Smooth muscle cell (in vitro differentiated cells): ENCODE measurements at regions not wholly inside any gene's neighbourhood (a gene's known extent, or its start where the extent isn't known, plus 50 kb on each side); places are given as distances from the start of the nearest gene placed in this dataset.

Experiments
- DNase-seq: peaks from one replicate; lab custom pipeline; 2025; ENCODE audit not compliant: unreplicated experiment; lab: John Stamatoyannopoulos, UW
- H2AFZ ChIP-seq: fragments of 200-600 bp; sonication (generic); 2 replicates; pipeline ENCODE4 v1.6.0; 2016; ENCODE audit warnings: antibody characterized with exemption, low read depth, mild to moderate bottlenecking
- H3F3A ChIP-seq: fragments of 200-600 bp; sonication (generic); 2 replicates; pipeline ENCODE4 v1.6.0; 2017; ENCODE audit warnings: antibody characterized with exemption, low read depth
- H3K27ac ChIP-seq: fragments of 200-600 bp; sonication (generic); 2 replicates; pipeline ENCODE4 v1.5.1; 2016; ENCODE audit warnings: low read depth, mild to moderate bottlenecking
- H3K27me3 ChIP-seq: fragments of 200-600 bp; sonication (generic); 2 replicates; pipeline ENCODE4 v1.6.1; 2016; ENCODE audit warnings: low read depth, mild to moderate bottlenecking
- H3K36me3 ChIP-seq: fragments of 200-600 bp; sonication (generic); 2 replicates; pipeline ENCODE4 v1.5.1; 2016; ENCODE audit warnings: low read depth
- H3K4me1 ChIP-seq: fragments of 200-600 bp; sonication (generic); 2 replicates; pipeline ENCODE4 v1.5.1; 2016; ENCODE audit warnings: low read depth
- H3K4me2 ChIP-seq: fragments of 200-600 bp; sonication (generic); 2 replicates; pipeline ENCODE4 v1.6.0; 2016; ENCODE audit warnings: mild to moderate bottlenecking
- H3K4me3 ChIP-seq: fragments of 200-600 bp; sonication (generic); 2 replicates; pipeline ENCODE4 v1.5.1; 2016; ENCODE audit warnings: mild to moderate bottlenecking
- H3K79me2 ChIP-seq: fragments of 200-600 bp; sonication (generic); 2 replicates; pipeline ENCODE4 v1.6.0; 2016; ENCODE audit warnings: low read depth, mild to moderate bottlenecking
- H3K9ac ChIP-seq: fragments of 200-600 bp; sonication (generic); 2 replicates; pipeline ENCODE4 v1.6.0; 2016; ENCODE audit warnings: low read depth
- H3K9me3 ChIP-seq: fragments of 200-600 bp; sonication (generic); replicated peaks from 2 replicates; pipeline ENCODE4 v1.5.1; 2016; ENCODE audit warnings: low read depth
- H4K20me1 ChIP-seq: fragments of 200-600 bp; sonication (generic); 2 replicates; pipeline ENCODE4 v1.6.0; 2016; ENCODE audit warnings: low read depth
- CTCF ChIP-seq: fragments of 200-600 bp; sonication (generic); IDR thresholded peaks from 2 replicates; pipeline ENCODE4 v1.5.1; 2017; ENCODE audit warnings: borderline replicate concordance, mild to moderate bottlenecking, antibody characterized with exemption; ENCODE audit not compliant: insufficient read depth, poor library complexity, severe bottlenecking
- WGBS: methylation state at CpG from one replicate; pipeline ENCODE4 v1.1.7; 2016; ENCODE audit warnings: low lambda C conversion rate; 5-methylcytosine and 5-hydroxymethylcytosine counted together

- Histone ChIP-seq H3K4me1 (no peaks in the 10 kb centered on the region), H4K20me1 (no peaks in the 10 kb centered on the region), H3K9ac (no peak overlapping the region), H3K79me2 (no peaks in the 10 kb centered on the region), H3K27me3 (no peaks in the 10 kb centered on the region), H3K27ac (no peak overlapping the region), H3K4me3 (no peak overlapping the region), H3K36me3 (no peaks in the 10 kb centered on the region), H3K4me2 (no peak overlapping the region), H3K9me3 (no peaks in the 10 kb centered on the region), H2AFZ (no peak overlapping the region), H3F3A (no peaks in the 10 kb centered on the region)
- TF ChIP-seq CTCF: no peak
- no peak for DNase-seq
- 85% methylated on average over 1 of the region's 1 CpG for WGBS
These were observed 115.0 kb downstream of the ADAM29 start for GRCh38 chr4:175033162-175033561.

- no peaks in the 10 kb centered on the region for H3K79me2 ChIP-seq
- DNase-seq: no peak
- H3K4me2 ChIP-seq: no peak overlapping the region
- no peak for TF ChIP-seq CTCF
- H3K27me3 ChIP-seq: no peaks in the 10 kb centered on the region
- H2AFZ ChIP-seq: no peak overlapping the region
- no peaks in the 10 kb centered on the region for H3F3A ChIP-seq
- H3K27ac ChIP-seq: no peak overlapping the region
- no peak overlapping the region for H3K4me3 ChIP-seq
- WGBS: 27% methylated on average over 1 of the region's 1 CpG
- no peak overlapping the region for H3K9ac ChIP-seq
- no peaks in the 10 kb centered on the region for H3K36me3 ChIP-seq
- H3K4me1 ChIP-seq: no peaks in the 10 kb centered on the region
- no peaks in the 10 kb centered on the region for H4K20me1 ChIP-seq
- H3K9me3 ChIP-seq: no peaks in the 10 kb centered on the region
These were observed 115.8 kb downstream of the ADAM29 start for GRCh38 chr4:175034007-175034406.

GRCh38 chr4:175034986-175035705, 117.0 kb downstream of the ADAM29 start:
- Histone ChIP-seq H3K36me3 (no peaks in the 10 kb centered on the region), H3F3A (no peaks in the 10 kb centered on the region), H4K20me1 (no peaks in the 10 kb centered on the region), H3K79me2 (no peaks in the 10 kb centered on the region), H3K4me1 (no peaks in the 10 kb centered on the region), H3K4me2 (no peak overlapping the region), H3K27ac (no peak overlapping the region), H3K9me3 (no peaks in the 10 kb centered on the region), H3K27me3 (no peaks in the 10 kb centered on the region), H3K4me3 (no peak overlapping the region), H2AFZ (no peak overlapping the region), H3K9ac (no peak overlapping the region)
- no peak for DNase-seq
- 63% methylated on average over 2 of the region's 2 CpGs for WGBS
- no peak for TF ChIP-seq CTCF

- Histone ChIP-seq H3K27me3 (no peaks in the 10 kb centered on the region), H2AFZ (no peak overlapping the region), H3K4me2 (no peak overlapping the region), H3K36me3 (no peaks in the 10 kb centered on the region), H3K4me3 (no peak overlapping the region), H3K79me2 (no peaks in the 10 kb centered on the region), H3K4me1 (no peaks in the 10 kb centered on the region), H3K27ac (no peak overlapping the region), H3F3A (no peaks in the 10 kb centered on the region), H4K20me1 (no peaks in the 10 kb centered on the region), H3K9me3 (no peaks in the 10 kb centered on the region), H3K9ac (no peak overlapping the region)
- no peak for TF ChIP-seq CTCF
- 50% methylated on average over 2 of the region's 2 CpGs for WGBS
- DNase-seq: no peak
These were observed 117.7 kb downstream of the ADAM29 start for GRCh38 chr4:175035905-175036304.
